H9 (cell line): ENCODE measurements at regions not wholly inside any gene's neighbourhood (a gene's known extent, or its start where the extent isn't known, plus 50 kb on each side); places are given as distances from the start of the nearest gene placed in this dataset.

ENCODE experiments used
- DNase-seq: peaks from one replicate; pipeline ENCODE4 v3.0.0-alpha.2; 2017
- H2AFZ ChIP-seq: one replicate; pipeline ENCODE4 v1.6.1; 2013; ENCODE audit warnings: mild to moderate bottlenecking, low read length, control low read depth, moderate library complexity
- H2AK5ac ChIP-seq: 2 replicates; pipeline ENCODE4 v1.6.1; 2013; ENCODE audit warnings: low read length, control low read depth, mixed read lengths; ENCODE audit not compliant: insufficient read length
- H2BK120ac ChIP-seq: one replicate; pipeline ENCODE4 v1.6.1; 2013; ENCODE audit warnings: low read depth, mild to moderate bottlenecking, low read length, control low read depth, inconsistent platforms; ENCODE audit not compliant: poor library complexity, severe bottlenecking
- H2BK12ac ChIP-seq: 2 replicates; pipeline ENCODE4 v1.6.1; 2013; ENCODE audit warnings: low read length, control low read depth, mixed read lengths, low read depth; ENCODE audit not compliant: insufficient read length
- H2BK15ac ChIP-seq: 2 replicates; pipeline ENCODE4 v1.6.1; 2013; ENCODE audit warnings: low read depth, low read length, control low read depth
- H2BK20ac ChIP-seq: one replicate; pipeline ENCODE4 v1.6.1; 2013; ENCODE audit warnings: low read depth, mild to moderate bottlenecking, low read length, control low read depth, inconsistent platforms; ENCODE audit not compliant: poor library complexity, severe bottlenecking
- H2BK5ac ChIP-seq: 2 replicates; pipeline ENCODE4 v1.6.1; 2013; ENCODE audit warnings: low read length, control low read depth, mixed read lengths; ENCODE audit not compliant: insufficient read length
- H3K14ac ChIP-seq: 2 replicates; pipeline ENCODE4 v1.6.1; 2013; ENCODE audit warnings: low read length, control low read depth; ENCODE audit not compliant: insufficient read depth
- H3K18ac ChIP-seq: 2 replicates; pipeline ENCODE4 v1.6.1; 2013; ENCODE audit warnings: low read depth, mild to moderate bottlenecking, mixed read lengths, low read length, control low read depth; ENCODE audit not compliant: insufficient read length
- H3K23ac ChIP-seq: 2 replicates; pipeline ENCODE4 v1.6.1; 2013; ENCODE audit warnings: low read length, control low read depth, mixed read lengths, low read depth; ENCODE audit not compliant: insufficient read length
- H3K23me2 ChIP-seq: 2 replicates; pipeline ENCODE4 v1.6.1; 2013; ENCODE audit warnings: low read depth, mild to moderate bottlenecking, mixed read lengths, low read length, control low read depth; ENCODE audit not compliant: insufficient read length, poor library complexity, severe bottlenecking
- H3K27ac ChIP-seq: 2 replicates; pipeline ENCODE4 v1.5.1; 2013; ENCODE audit warnings: low read length, control low read depth, mixed read lengths, low read depth; ENCODE audit not compliant: insufficient read length
- H3K27me3 ChIP-seq: 2 replicates; pipeline ENCODE4 v1.6.1; 2013; ENCODE audit warnings: low read length, control low read depth, inconsistent platforms; ENCODE audit not compliant: insufficient read depth
- H3K4ac ChIP-seq: 2 replicates; pipeline ENCODE4 v1.6.1; 2013; ENCODE audit warnings: low read depth, mild to moderate bottlenecking, control low read depth, inconsistent platforms, low read length, moderate library complexity
- H3K4me1 ChIP-seq: 2 replicates; pipeline ENCODE4 v1.6.1; 2013; ENCODE audit warnings: low read length, control low read depth, inconsistent platforms; ENCODE audit not compliant: insufficient read depth
- H3K4me2 ChIP-seq: 2 replicates; pipeline ENCODE4 v1.6.1; 2013; ENCODE audit warnings: low read length, control low read depth, mixed read lengths; ENCODE audit not compliant: insufficient read length, insufficient read depth
- H3K56ac ChIP-seq: 2 replicates; pipeline ENCODE4 v1.6.1; 2013; ENCODE audit warnings: low read depth, mild to moderate bottlenecking, mixed read lengths, low read length, control low read depth; ENCODE audit not compliant: insufficient read length
- H3K79me1 ChIP-seq: 2 replicates; pipeline ENCODE4 v1.6.1; 2013; ENCODE audit warnings: low read depth, mild to moderate bottlenecking, moderate library complexity, low read length, control low read depth, inconsistent platforms; ENCODE audit not compliant: insufficient read depth, poor library complexity, severe bottlenecking
- H3K79me2 ChIP-seq: 2 replicates; pipeline ENCODE4 v1.6.1; 2013; ENCODE audit warnings: low read length, control low read depth, inconsistent platforms; ENCODE audit not compliant: insufficient read depth
- H3K9ac ChIP-seq: 2 replicates; pipeline ENCODE4 v1.6.1; 2013; ENCODE audit warnings: low read length, control low read depth, mixed read lengths; ENCODE audit not compliant: insufficient read length; ENCODE audit errors: extremely low read depth
- H3K9me3 ChIP-seq: one replicate; pipeline ENCODE4 v1.6.1; 2013; ENCODE audit warnings: low read depth, low read length, inconsistent platforms; ENCODE audit not compliant: control insufficient read depth
- H3T11ph ChIP-seq: one replicate; pipeline ENCODE4 v1.6.1; 2013; ENCODE audit warnings: mild to moderate bottlenecking, low read length, control low read depth, inconsistent platforms
- H4K20me1 ChIP-seq: one replicate; pipeline ENCODE4 v1.6.1; 2013; ENCODE audit not compliant: control insufficient read depth, insufficient read length, insufficient read depth
- H4K5ac ChIP-seq: 2 replicates; pipeline ENCODE4 v1.6.1; 2013; ENCODE audit warnings: low read depth, mild to moderate bottlenecking, mixed read lengths, low read length, control low read depth; ENCODE audit not compliant: insufficient read length
- H4K8ac ChIP-seq: replicated peaks from 2 replicates; pipeline ENCODE4 v1.6.1; 2013; ENCODE audit warnings: low read length, control low read depth, mixed read lengths, low read depth; ENCODE audit not compliant: insufficient read length
- H4K91ac ChIP-seq: 2 replicates; pipeline ENCODE4 v1.6.1; 2013; ENCODE audit warnings: low read depth, mild to moderate bottlenecking, moderate library complexity, mixed read lengths, low read length, control low read depth; ENCODE audit not compliant: insufficient read length
- H3K27ac Mint-ChIP-seq, 3 experiments: 2 replicates in 2 of 3; 3 replicates in 1 of 3; pipeline ENCODE4 v1.8.0; 2020 to 2021; ENCODE audit warnings: mixed read lengths in 3 of 3, mild to moderate bottlenecking in 1 of 3, moderate library complexity in 1 of 3
- H3K27me3 Mint-ChIP-seq: 2 replicates; pipeline ENCODE4 v1.8.0; 2021; ENCODE audit warnings: low read depth, mild to moderate bottlenecking, moderate library complexity, mixed read lengths
- H3K36me3 Mint-ChIP-seq, 3 experiments: 2 replicates in 2 of 3; 3 replicates in 1 of 3; pipeline ENCODE4 v1.8.0; 2020 to 2021; ENCODE audit warnings: low read depth in 3 of 3, mixed read lengths in 3 of 3; ENCODE audit not compliant: insufficient read depth in 1 of 3
- H3K4me1 Mint-ChIP-seq, 2 experiments: 2 replicates each; pipeline ENCODE4 v1.8.0; 2020; ENCODE audit warnings: mixed read lengths in 2 of 2
- H3K4me3 Mint-ChIP-seq, 2 experiments: 2 replicates in 1 of 2; 3 replicates in 1 of 2; pipeline ENCODE4 v1.8.0; 2020 to 2021; ENCODE audit warnings: mild to moderate bottlenecking in 2 of 2, mixed read lengths in 2 of 2, moderate library complexity in 1 of 2
- H3K9me3 Mint-ChIP-seq, 2 experiments: 2 replicates in 1 of 2; 3 replicates in 1 of 2; pipeline ENCODE4 v1.8.0; 2020; ENCODE audit warnings: mild to moderate bottlenecking in 2 of 2, mixed read lengths in 2 of 2, moderate library complexity in 1 of 2
- WGBS: extraction: QIAGEN DNeasy Blood & Tissue Kit; methylation state at CpG from one replicate; pipeline ENCODE4 v1.1.7; 2013; ENCODE audit warnings: missing lambda C conversion rate, low lambda C conversion rate, mixed read lengths; ENCODE audit not compliant: insufficient read length; ENCODE audit errors: extremely low coverage; 5-methylcytosine and 5-hydroxymethylcytosine counted together
- TF ChIP-seq, protein P1 (sequence below): fragments of 200-600 bp; sonication (generic); conservative IDR thresholded peaks from 3 replicates; pipeline ENCODE4 v1.8.0; 2021; ENCODE audit warnings: antibody characterized with exemption, mild to moderate bottlenecking

DNA sequence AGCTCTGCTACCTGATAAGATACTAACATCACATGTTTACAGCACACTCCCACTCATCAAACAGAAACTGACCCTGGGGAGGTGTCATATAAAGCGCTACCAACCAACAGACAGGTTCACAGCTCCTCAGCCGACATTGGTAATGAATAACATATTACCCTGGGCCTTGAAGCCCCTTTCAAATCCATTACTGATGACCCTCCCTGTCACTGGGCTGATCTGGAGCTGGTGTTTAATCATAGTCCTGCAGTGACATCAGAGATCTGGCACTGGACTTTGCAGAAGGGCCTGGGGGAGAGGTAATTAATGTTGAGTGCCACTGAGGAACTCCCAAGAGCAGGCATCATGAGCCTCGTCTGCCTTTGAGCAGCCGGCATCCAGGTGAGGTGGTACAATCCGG, 306.5 kb upstream of the NFE2L3 start:
- no peaks in the 10 kb centered on the region for H3K79me1 ChIP-seq
- H4K91ac ChIP-seq: no peak overlapping the region
- no peak overlapping the region for H3K27ac ChIP-seq
- H2BK5ac ChIP-seq: no peak overlapping the region
- H3K27me3 ChIP-seq: no peaks in the 10 kb centered on the region
- Mint-ChIP-seq H3K4me1 (peaks cover 3 to 4% of the 10 kb centered on the region in 2 experiments), H3K36me3 (no peaks in the 10 kb centered on the region), H3K27ac (no peak overlapping the region), H3K27me3 (peaks cover 10% of the 10 kb centered on the region), H3K4me3 (no peak overlapping the region), H3K9me3 (no peaks in the 10 kb centered on the region)
- no peak overlapping the region for H2BK15ac ChIP-seq
- H3K79me2 ChIP-seq: no peaks in the 10 kb centered on the region
- H4K20me1 ChIP-seq: no peaks in the 10 kb centered on the region
- H3K4ac ChIP-seq: no peak overlapping the region
- no peak overlapping the region for H3K23ac ChIP-seq
- TF ChIP-seq, protein P1, sequence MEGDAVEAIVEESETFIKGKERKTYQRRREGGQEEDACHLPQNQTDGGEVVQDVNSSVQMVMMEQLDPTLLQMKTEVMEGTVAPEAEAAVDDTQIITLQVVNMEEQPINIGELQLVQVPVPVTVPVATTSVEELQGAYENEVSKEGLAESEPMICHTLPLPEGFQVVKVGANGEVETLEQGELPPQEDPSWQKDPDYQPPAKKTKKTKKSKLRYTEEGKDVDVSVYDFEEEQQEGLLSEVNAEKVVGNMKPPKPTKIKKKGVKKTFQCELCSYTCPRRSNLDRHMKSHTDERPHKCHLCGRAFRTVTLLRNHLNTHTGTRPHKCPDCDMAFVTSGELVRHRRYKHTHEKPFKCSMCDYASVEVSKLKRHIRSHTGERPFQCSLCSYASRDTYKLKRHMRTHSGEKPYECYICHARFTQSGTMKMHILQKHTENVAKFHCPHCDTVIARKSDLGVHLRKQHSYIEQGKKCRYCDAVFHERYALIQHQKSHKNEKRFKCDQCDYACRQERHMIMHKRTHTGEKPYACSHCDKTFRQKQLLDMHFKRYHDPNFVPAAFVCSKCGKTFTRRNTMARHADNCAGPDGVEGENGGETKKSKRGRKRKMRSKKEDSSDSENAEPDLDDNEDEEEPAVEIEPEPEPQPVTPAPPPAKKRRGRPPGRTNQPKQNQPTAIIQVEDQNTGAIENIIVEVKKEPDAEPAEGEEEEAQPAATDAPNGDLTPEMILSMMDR: no peak
- DNase-seq: no peak
- H4K5ac ChIP-seq: no peak overlapping the region
- H2AFZ ChIP-seq: no peak overlapping the region
- no CpG with 5 or more reads among the region's 5 CpGs for WGBS
- H3K4me2 ChIP-seq: no peak overlapping the region
- H3K23me2 ChIP-seq: no peaks in the 10 kb centered on the region
- no peak overlapping the region for H2BK12ac ChIP-seq
- H3K4me1 ChIP-seq: no peaks in the 10 kb centered on the region
- H2AK5ac ChIP-seq: no peak overlapping the region
- H3K56ac ChIP-seq: no peak overlapping the region
- no peak overlapping the region for H3T11ph ChIP-seq
- H2BK120ac ChIP-seq: no peak overlapping the region
- no peaks in the 10 kb centered on the region for H3K9me3 ChIP-seq
- no peak overlapping the region for H3K18ac ChIP-seq
- H3K14ac ChIP-seq: no peak overlapping the region
- no peak overlapping the region for H3K9ac ChIP-seq
- H2BK20ac ChIP-seq: no peak overlapping the region
- no peak overlapping the region for H4K8ac ChIP-seq
